RWPE1 (cell line): ENCODE measurements at regions not wholly inside any gene's neighbourhood (a gene's known extent, or its start where the extent isn't known, plus 50 kb on each side); places are given as distances from the start of the nearest gene placed in this dataset.

ENCODE experiments used
- CTCF ChIA-PET: fragments of 350-600 bp; sonication (Branson Sonifier 250); formaldehyde crosslinking; extraction: SDS; loops from one replicate; lab custom pipeline; 2021; lab: Yijun Ruan, JAX
- POLR2A ChIA-PET: fragments of 400-600 bp; formaldehyde crosslinking; extraction: SDS; loops from one replicate; lab custom pipeline; 2020; ENCODE audit warnings: antibody characterized with exemption; ENCODE audit not compliant: low non-redundant PET; lab: Yijun Ruan, JAX
- DNase-seq: peaks from one replicate; pipeline ENCODE4 v3.0.0; 2012; ENCODE audit warnings: low spot score
- H3K27ac ChIP-seq: fragments of 450-650 bp; 2 replicates; pipeline ENCODE4 v1.5.1; 2017
- CTCF ChIP-seq: fragments of 450-650 bp; conservative IDR thresholded peaks from 2 replicates; pipeline ENCODE4 v1.5.1; 2017; ENCODE audit warnings: low read depth, mild to moderate bottlenecking

- H3K27ac ChIP-seq: no peak overlapping the region
- no peak for DNase-seq
- TF ChIP-seq CTCF: no peak
- CTCF ChIA-PET: no interaction called here
- POLR2A ChIA-PET: no interaction called here
These were observed 156.6 kb upstream of the CASK start for GRCh38 chrX:42079968-42080367.

GRCh38 chrX:42077675-42078074 lies 154.3 kb upstream of the CASK start:
- no peak for DNase-seq
- ChIA-PET CTCF (no interaction called here), POLR2A (no interaction called here)
- TF ChIP-seq CTCF: no peak
- no peak overlapping the region for H3K27ac ChIP-seq

GRCh38 chrX:42075032-42075431 lies 151.7 kb upstream of the CASK start:
- POLR2A ChIA-PET: no interaction called here

GRCh38 chrX:42073448-42073847 lies 150.1 kb upstream of the CASK start:
- ChIA-PET POLR2A (no interaction called here), CTCF (no interaction called here)
- no peak for TF ChIP-seq CTCF
- DNase-seq: no peak
- H3K27ac ChIP-seq: no peak overlapping the region

More at GRCh38 chrX:42075032-42075431, 151.7 kb upstream of the CASK start:
- TF ChIP-seq CTCF: no peak
- no peak for DNase-seq
- CTCF ChIA-PET: interaction anchor here (0.6 to 0.8 kb wide), 2 partner anchors 16 to 901 kb away, joined by 4 to 5 read pairs; no protein-coding TSS in a partner anchor
- H3K27ac ChIP-seq: no peak overlapping the region

GRCh38 chrX:42070866-42071265 lies 147.5 kb upstream of the CASK start:
- no peak for DNase-seq
- ChIA-PET CTCF (no interaction called here), POLR2A (no interaction called here)
- H3K27ac ChIP-seq: no peak overlapping the region
- no peak for TF ChIP-seq CTCF

GRCh38 chrX:42054256-42054655 lies 130.9 kb upstream of the CASK start:
- CTCF ChIA-PET: no interaction called here
- POLR2A ChIA-PET: no interaction called here
- TF ChIP-seq CTCF: no peak
- no peak for DNase-seq
- no peak overlapping the region for H3K27ac ChIP-seq

DNA sequence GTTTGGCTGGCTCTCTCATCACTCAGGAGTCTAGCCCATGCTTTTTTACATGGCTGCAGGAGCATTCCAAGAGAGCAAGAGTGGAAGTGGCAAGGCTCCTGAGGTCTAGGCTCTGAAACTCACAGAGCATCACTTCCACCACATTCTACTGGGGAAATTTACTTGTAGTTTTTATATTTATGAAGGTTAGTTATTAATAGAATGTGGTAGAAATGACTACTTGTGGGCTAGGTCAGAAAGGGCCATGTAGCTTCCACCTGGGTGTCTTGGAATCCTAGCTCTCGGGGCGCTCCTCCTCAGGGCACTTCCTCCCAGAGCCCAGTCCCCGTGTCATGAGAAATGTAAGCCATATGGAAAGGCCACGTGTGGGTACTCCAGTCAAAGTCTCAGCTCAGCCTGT lies 127.0 kb upstream of the CASK start:
- POLR2A ChIA-PET: no interaction called here
- DNase-seq: no peak
- H3K27ac ChIP-seq: no peak overlapping the region
- CTCF ChIA-PET: no interaction called here
- TF ChIP-seq CTCF: no peak
